GM18511 (cell line): ENCODE measurements at regions not wholly inside any gene's neighbourhood (a gene's known extent, or its start where the extent isn't known, plus 50 kb on each side); places are given as distances from the start of the nearest gene placed in this dataset.
"Not testable (repeated sequence)": the region's sequence is repeated elsewhere in the genome, so short reads cannot be mapped to it uniquely, and the experiment has no call there.

ENCODE experiments used
- ATAC-seq: cut with Tn5 transposase; IDR thresholded peaks from one replicate; pipeline ENCODE4 v1.9.1; 2021; ENCODE audit warnings: mild to moderate bottlenecking, moderate library complexity; ENCODE audit not compliant: unreplicated experiment

DNA sequence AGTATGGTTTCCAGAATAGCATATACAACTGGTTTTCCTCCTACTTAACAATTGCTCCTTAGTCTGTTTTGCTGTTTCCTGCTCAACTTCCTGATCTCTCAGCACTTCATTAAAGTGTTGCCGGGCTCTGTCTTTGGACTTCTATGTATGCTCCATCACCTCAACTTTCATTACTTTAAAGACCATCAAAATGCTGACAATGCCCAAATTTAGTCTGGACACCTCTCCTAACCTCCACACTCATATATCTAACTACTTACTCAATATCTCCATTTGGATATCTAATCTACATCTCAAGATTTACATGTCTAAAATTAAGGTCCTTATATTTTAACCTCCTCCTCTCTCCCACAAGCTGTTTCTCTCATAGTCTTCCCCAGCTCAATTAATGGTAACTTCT is 54.4 kb upstream of the LGR5 start:
- ATAC-seq = no peak

GRCh38 chr12:71376711-71377355 is 62.8 kb upstream of the LGR5 start:
- ATAC-seq = not testable (repeated sequence)

DNA sequence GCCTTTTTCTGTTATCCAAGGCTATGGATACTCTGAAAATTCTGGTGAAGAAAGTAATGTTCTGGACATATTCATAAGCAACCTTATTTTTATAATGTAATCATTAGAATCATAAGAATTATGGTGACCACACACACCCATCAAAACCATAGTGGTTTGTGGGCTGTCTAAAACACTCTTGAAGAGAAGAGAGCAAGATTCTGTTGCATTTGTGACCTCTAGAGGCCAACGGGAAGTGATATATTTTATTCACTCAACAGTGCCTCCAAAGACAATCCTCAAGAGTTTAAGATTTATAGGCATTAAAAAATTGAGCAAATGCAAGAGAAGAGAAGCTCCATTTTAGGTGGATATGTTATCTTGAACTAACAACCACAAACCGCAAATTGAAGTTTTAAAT is 68.5 kb upstream of the LGR5 start:
- ATAC-seq = no peak

DNA sequence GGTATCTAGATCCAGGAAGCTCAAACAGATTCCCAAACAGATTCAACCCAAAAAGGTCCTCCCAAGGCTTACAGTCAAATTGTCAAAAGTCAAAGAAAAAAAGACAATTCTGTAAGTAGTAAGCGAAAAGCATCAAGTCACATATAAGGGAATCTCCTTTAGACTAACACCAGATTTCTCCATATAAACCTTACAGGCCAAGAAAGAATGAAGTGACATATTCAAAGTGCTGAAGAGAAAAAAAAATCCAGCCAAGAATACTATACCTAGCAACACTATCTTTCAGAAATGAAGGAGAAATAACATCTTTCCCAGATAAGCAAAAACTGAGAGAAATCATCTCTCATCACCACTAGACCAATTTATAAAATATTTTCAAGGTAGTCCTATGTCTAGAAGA is 79.6 kb upstream of the LGR5 start:
- ATAC-seq = no peak

DNA sequence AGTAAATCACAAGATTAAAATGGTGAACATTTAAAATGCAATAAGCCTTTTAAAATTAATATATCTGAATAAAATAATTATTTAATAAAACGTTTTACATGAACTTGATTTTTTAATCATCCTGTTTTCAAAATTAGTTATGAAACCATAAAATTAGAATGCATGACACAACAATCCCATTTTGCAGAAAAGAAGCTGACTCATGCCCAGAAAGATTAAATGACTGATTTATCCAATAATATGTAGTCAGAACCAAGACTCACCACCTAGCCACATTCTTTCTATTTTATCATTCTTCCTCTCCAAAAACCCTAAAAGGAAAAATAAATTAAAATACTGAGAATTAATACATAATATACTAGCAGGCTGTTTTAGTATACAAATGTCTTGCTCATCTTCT is 83.0 kb upstream of the LGR5 start:
- no peak for ATAC-seq

GRCh38 chr12:71354871-71355270 is 84.7 kb upstream of the LGR5 start:
- no peak for ATAC-seq

GRCh38 chr12:71353607-71354006 is 86.0 kb upstream of the LGR5 start:
- ATAC-seq = no peak

DNA sequence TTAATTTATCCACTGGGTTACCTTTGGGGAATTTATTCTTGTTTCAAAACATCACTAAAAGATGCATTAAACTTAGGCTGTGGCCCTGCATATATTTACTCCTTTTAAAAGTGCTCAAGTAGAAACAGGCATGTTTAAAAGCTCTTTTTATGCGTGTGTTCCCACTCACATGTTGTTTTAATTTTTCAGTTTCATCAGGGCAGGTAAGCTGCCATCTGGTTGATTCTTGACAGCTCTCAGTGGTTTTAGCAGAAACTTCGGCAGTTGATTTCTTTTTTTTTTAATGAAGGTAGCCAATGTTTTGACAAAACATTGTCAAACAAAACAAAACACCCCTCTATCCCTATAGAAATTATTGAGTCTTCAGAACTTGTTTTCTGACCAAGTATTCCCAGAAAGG is 89.6 kb upstream of the LGR5 start:
- ATAC-seq = no peak

DNA sequence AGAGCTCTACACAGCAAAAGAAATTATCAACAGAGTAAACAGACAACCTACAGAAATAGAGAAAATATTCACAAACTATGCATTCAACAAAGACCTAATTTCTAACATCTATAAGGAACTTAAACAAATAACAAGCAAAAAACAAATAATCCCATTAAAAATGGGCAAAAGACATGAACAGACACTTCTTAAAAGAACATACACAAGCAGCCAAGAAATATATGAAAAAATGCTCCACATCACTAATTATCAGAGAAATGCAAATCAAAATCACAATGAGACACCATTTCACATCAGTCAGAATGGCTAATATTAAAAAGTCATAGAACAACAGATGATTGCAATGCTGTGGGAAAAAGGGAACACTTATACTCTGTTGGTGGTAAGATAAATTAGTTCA is 100.7 kb upstream of the LGR5 start:
- no peak for ATAC-seq

DNA sequence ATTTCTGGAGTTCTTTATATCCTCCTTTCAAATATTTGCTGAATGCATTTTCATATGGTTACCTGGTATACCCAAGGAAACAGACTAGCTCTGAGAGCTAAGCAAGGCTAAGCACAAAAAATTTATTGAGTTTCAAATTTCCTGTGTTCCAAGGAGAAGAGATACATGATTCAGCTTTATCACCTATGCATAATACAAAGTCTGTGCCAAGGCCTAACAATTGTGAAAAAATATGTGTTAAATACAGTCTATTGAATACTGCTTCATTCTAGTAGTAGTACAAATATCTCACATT is 103.7 kb upstream of the LGR5 start:
- no peak for ATAC-seq

GRCh38 chr12:71335151-71335962 is 104.2 kb upstream of the LGR5 start:
- no peak for ATAC-seq

DNA sequence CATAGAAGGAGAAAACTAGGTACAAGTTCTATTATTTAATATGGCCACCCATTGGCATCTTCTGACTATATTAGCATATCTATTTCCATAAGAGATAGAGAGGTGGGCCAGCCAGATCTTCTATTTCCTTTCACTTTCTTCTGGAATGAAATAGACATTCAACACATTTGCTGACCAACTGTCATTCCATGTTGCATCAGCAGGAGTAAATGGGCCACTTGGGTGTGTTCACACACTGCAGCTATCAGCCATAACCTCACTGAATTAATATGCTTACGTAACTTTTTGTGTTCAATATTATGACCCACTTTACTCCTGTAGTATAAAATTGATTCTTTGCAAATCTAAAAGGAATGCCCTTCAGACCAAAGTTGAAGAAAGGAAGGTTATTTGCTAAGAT is 106.2 kb upstream of the LGR5 start:
- no peak for ATAC-seq

DNA sequence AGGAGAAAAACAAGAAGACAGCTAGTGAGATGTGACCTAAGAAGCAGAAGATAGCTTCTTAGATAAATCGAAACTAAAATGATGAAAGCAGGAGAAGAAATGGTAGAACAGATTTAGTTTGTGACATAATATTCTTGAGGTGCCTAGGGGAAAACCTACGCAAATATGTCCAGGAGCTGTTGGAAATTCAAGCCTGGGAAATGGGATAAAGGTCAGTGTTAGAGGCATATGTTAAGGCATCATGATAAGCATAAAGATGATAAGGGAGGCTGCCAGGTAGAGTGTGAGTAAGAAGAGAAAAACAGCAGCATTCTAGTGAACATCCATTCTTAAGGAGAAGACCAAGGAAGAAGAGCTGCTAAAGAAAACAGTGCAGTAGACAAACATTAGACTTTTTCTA is 109.6 kb upstream of the LGR5 start:
- ATAC-seq = no peak

GRCh38 chr12:71321531-71321930 is 118.1 kb upstream of the LGR5 start:
- ATAC-seq = no peak

DNA sequence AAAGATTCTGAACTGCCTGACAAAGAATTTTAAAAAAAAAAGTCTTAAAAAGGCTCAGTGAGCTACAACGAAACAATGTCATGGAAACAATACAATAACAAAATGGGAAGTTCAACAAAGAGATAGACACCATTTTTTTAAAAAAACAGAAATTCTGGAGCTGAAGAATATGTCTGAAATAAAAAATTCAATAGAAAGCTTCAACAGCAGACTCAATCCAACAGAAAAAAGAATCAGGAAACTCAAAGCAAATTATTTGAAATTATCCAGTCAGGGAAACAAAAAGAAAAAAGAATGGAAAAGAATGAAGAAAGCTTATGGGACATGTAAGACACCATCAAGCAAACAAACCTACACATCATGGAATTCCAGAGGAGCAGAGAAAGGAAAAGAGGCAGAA is 118.5 kb upstream of the LGR5 start:
- no peak for ATAC-seq

GRCh38 chr12:71315328-71315985 is 124.1 kb upstream of the LGR5 start:
- no peak for ATAC-seq

GRCh38 chr12:71312768-71313403 is 126.7 kb upstream of the LGR5 start:
- no peak for ATAC-seq

GRCh38 chr12:71311611-71312010 is 128.0 kb upstream of the LGR5 start:
- not testable (repeated sequence) for ATAC-seq

DNA sequence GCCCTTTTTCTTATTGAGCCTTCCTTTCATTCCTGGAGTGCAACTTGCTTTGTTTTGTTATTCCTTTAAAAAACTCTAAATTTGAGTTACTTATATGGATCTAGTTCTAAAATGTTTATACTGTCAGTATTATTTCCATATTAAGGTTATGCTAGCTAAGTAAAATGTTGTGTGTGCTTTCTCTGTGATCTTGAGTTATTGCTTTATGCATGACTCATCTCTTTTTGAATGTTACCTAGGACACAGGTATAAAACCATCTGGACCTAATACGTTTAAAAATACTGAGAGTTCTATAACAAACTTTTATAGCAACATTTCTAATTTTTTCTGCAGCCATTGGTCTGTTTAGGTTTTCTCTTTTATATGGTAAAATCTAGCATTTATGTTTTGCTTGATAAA is 132.8 kb upstream of the LGR5 start:
- no peak for ATAC-seq

DNA sequence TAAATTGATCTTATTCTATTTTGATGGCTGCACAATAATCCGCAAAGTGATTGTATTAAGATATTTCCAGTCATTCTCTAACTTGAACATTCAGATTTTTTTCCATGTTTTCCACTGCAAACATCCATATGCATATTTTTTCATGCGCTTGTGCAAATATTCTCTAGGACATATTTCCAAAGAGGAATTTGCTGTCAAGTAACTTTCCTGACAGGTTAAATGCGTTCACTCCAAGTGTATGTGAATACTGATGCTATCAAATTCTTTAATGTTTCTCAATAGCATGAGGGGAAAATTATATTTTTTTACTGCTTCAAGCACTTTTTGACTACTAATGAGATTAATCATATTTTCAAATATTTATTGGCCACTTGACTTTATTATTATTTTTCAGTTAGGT is 135.3 kb upstream of the LGR5 start:
- ATAC-seq = no peak

GRCh38 chr12:71303199-71303598 is 136.4 kb upstream of the LGR5 start:
- ATAC-seq = no peak
